ENCODE measurements at regions not wholly inside any gene's neighbourhood (a gene's known extent, or its start where the extent isn't known, plus 50 kb on each side); places are given as distances from the start of the nearest gene placed in this dataset.

DNA sequence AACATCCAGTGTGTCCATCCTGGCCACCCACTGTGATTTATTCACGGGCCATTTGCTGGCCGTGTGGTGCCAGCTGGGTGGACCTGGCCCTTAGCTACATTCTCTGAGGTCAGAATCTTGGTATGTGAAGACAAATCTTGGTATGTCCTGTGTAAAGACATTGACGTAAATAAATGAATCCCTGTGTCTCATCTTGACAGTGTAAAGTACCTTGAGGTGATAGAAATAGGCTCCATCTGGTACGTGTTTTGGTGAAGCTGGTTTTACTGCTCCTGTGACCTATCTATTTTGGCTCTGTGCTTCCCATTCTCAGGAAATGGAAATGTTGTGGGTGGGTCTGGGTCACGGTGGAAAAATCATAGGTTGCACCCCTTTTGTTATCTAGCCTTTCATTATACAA lies 245.4 kb upstream of the ANKH start:
- H3K36me3 ChIP-seq, result no peaks in the 10 kb centered on the region
- TF ChIP-seq, protein P1, sequence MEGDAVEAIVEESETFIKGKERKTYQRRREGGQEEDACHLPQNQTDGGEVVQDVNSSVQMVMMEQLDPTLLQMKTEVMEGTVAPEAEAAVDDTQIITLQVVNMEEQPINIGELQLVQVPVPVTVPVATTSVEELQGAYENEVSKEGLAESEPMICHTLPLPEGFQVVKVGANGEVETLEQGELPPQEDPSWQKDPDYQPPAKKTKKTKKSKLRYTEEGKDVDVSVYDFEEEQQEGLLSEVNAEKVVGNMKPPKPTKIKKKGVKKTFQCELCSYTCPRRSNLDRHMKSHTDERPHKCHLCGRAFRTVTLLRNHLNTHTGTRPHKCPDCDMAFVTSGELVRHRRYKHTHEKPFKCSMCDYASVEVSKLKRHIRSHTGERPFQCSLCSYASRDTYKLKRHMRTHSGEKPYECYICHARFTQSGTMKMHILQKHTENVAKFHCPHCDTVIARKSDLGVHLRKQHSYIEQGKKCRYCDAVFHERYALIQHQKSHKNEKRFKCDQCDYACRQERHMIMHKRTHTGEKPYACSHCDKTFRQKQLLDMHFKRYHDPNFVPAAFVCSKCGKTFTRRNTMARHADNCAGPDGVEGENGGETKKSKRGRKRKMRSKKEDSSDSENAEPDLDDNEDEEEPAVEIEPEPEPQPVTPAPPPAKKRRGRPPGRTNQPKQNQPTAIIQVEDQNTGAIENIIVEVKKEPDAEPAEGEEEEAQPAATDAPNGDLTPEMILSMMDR (IDR thresholded peaks at IDR 0.05), result no peak
- TF ChIP-seq POLR2AphosphoS5 (IDR thresholded peaks at IDR 0.05; ENCODE audit: insufficient read depth in 1 of 2, low read depth in 1 of 2) (no peak), POLR2A (IDR thresholded peaks at IDR 0.05) (no peak)
- no peak for DNase-seq (ENCODE audit: extremely low spot score in 2 of 2)
- H3K4me1 ChIP-seq, result peaks cover 5% of the 10 kb centered on the region
- no peaks in the 10 kb centered on the region for H3K27me3 ChIP-seq
- H3K27ac ChIP-seq, result no peak overlapping the region
- no peak overlapping the region for H3K4me3 ChIP-seq
- no peaks in the 10 kb centered on the region for H3K9me3 ChIP-seq
- intact Hi-C loops (cut with DNase I), result no loop called here

DNA sequence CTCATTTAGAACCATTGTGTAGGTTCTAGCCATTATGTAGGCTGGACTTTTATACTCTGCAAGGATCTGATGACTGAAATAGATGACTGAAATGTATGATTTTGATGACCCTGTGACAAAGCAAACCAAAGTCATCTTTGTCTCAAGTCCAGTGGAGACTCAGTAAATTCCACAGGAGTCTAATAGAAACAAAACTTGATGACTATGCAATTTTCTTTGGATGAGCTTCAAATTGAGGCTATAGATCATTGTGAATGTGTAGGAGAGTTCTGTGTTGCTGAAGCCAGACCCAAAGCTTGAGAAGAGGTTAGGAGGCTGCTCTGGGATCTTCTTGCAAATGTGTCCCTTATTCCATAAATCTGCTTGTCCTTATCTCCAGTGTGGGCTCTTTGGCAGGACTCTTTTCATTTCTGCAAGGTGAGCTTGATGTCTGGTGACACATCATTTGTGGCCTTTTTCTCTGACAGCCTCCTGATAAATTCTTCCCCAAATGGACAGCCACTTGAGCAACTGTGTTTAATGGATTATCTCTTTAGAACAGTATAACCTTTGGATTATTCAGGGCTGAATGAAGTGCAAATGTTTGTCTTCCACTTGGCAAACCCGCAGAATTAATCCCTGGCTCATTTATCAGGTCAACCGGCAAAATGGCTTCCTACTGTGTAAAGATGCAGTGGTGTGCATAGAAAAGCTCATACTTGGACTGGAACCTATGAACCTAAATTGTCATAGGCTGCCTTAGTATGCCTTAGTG lies 235.1 kb upstream of the ANKH start:
- no peak for DNase-seq (ENCODE audit: extremely low spot score in 2 of 2)
- Histone ChIP-seq H3K9me3 (no peaks in the 10 kb centered on the region), H3K27me3 (no peaks in the 10 kb centered on the region), H3K4me3 (no peak overlapping the region), H3K36me3 (no peaks in the 10 kb centered on the region), H3K27ac (no peak overlapping the region), H3K4me1 (no peaks in the 10 kb centered on the region)
- TF ChIP-seq POLR2A (IDR thresholded peaks at IDR 0.05) (no peak), POLR2AphosphoS5 (IDR thresholded peaks at IDR 0.05; ENCODE audit: insufficient read depth in 1 of 2, low read depth in 1 of 2) (no peak)
- intact Hi-C loops (cut with DNase I), result no loop called here

DNA sequence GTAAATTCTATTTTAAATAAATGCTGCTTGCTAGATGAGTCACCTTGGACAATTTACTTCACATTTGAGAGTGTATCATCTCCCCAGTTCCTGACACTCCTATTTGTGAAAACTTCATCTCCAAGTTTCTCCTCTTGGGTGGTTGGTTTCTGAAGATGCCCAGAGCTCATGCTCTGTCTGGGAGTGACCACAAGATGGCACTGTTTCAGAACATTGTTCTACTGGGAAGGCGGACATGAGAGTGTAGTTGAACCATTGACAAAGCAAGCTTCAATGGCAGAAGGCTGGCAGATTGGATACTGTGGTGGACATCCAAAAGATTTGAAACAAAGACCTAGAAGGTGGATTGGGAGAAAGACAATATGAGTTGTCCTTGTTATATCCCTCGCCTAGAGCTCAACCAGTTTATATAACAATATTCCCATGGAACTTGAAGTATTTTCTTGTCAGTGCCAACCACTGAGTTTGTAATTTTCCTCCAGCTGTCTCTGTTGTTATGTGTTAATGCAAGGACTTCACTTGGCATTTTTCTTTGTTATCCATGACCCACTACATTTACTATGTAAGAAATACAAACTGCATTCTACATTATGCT lies 234.3 kb upstream of the ANKH start:
- Histone ChIP-seq H3K4me3 (no peak overlapping the region), H3K27ac (no peak overlapping the region), H3K4me1 (no peaks in the 10 kb centered on the region), H3K36me3 (no peaks in the 10 kb centered on the region), H3K9me3 (no peaks in the 10 kb centered on the region), H3K27me3 (no peaks in the 10 kb centered on the region)
- TF ChIP-seq POLR2AphosphoS5 (IDR thresholded peaks at IDR 0.05; ENCODE audit: insufficient read depth in 1 of 2, low read depth in 1 of 2), result no peak
- TF ChIP-seq, protein P1 (IDR thresholded peaks at IDR 0.05), result peak; percentile 5 to 66 (median 57)
- intact Hi-C loops (cut with DNase I), result no loop called here
- no peak for DNase-seq (ENCODE audit: extremely low spot score in 2 of 2)

DNA sequence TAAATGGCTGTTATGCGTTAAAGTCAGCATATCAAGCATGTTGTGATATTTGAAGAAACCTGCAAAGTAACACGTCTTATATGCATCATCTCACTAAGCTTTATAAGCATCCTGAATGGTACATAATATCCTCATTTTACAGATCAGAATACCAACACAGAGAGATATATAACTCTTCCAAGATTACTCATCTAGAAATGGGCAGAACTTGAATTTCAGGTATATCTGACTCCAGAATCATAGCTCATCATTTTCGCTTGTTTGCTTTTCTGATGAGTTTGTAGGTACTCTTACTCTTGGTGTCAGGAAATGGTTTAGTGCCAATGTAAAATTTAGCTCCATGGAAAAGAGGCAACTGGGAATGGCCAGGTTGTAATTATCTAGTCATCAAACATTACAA lies 232.3 kb upstream of the ANKH start:
- Histone ChIP-seq H3K27ac (no peak overlapping the region), H3K4me3 (no peak overlapping the region), H3K4me1 (no peaks in the 10 kb centered on the region), H3K36me3 (no peaks in the 10 kb centered on the region), H3K27me3 (no peaks in the 10 kb centered on the region), H3K9me3 (no peaks in the 10 kb centered on the region)
- intact Hi-C loops (cut with DNase I), result no loop called here
- no peak for DNase-seq (ENCODE audit: extremely low spot score in 2 of 2)
- TF ChIP-seq, protein P1 (IDR thresholded peaks at IDR 0.05), result no peak
- no peak for TF ChIP-seq POLR2AphosphoS5 (IDR thresholded peaks at IDR 0.05; ENCODE audit: insufficient read depth in 1 of 2, low read depth in 1 of 2)
- TF ChIP-seq POLR2A (IDR thresholded peaks at IDR 0.05), result no peak

DNA sequence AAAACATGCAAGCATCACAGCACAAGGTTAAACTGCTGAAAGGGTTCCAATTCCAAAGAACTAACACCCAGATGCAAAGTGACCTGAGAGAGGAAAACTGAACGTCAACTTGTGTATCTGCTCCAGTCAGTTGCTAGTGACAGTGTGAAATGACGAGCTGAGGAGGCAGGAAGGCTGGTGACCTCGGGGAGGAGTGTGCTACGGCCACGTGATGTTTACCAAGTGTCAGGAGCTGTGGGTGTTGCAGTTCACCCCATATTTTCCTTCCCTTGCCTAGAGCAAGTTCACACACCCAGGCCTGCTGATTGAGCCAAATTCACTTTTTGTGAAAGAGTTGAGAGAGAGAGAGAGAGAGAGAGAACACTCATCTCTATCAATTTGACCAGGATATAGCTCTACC lies 231.6 kb upstream of the ANKH start:
- Histone ChIP-seq H3K9me3 (no peaks in the 10 kb centered on the region), H3K4me3 (no peak overlapping the region), H3K4me1 (no peaks in the 10 kb centered on the region), H3K36me3 (no peaks in the 10 kb centered on the region), H3K27me3 (no peaks in the 10 kb centered on the region), H3K27ac (no peak overlapping the region)
- TF ChIP-seq POLR2A (IDR thresholded peaks at IDR 0.05) (no peak), POLR2AphosphoS5 (IDR thresholded peaks at IDR 0.05; ENCODE audit: insufficient read depth in 1 of 2, low read depth in 1 of 2) (no peak)
- TF ChIP-seq, protein P1 (IDR thresholded peaks at IDR 0.05), result no peak
- no peak for DNase-seq (ENCODE audit: extremely low spot score in 2 of 2)
- intact Hi-C loops (cut with DNase I), result no loop called here

All from vagina (tissue), 2 donors.